ENCODE measurements at regions not wholly inside any gene's neighbourhood (a gene's known extent, or its start where the extent isn't known, plus 50 kb on each side); places are given as distances from the start of the nearest gene placed in this dataset.

- no peaks in the 10 kb centered on the region for H3K27me3 ChIP-seq (ENCODE audit: control insufficient read depth in 2 of 2, insufficient read depth in 1 of 2, low read length in 1 of 2)
- no peak overlapping the region for H3K4me3 ChIP-seq (ENCODE audit: low read length in 2 of 2)
- 86% methylated on average over 4 of the region's 4 CpGs for WGBS
- H3K4me1 ChIP-seq (ENCODE audit: control insufficient read depth in 2 of 2, insufficient read depth in 2 of 2, low read length in 2 of 2), result no peaks in the 10 kb centered on the region
- no peak overlapping the region for H3K27ac ChIP-seq (ENCODE audit: low read depth in 1 of 2, low read length in 1 of 2)
- H3K36me3 ChIP-seq (ENCODE audit: control insufficient read depth in 2 of 2, insufficient read depth in 2 of 2, low read length in 1 of 2), result no peaks in the 10 kb centered on the region
- no peak for DNase-seq (ENCODE audit: low read depth in 6 of 9, low spot score in 9 of 9)
- H3K9me3 ChIP-seq (ENCODE audit: control insufficient read depth in 2 of 2, insufficient read depth in 1 of 2, low read length in 1 of 2), result no peaks in the 10 kb centered on the region
These were observed 316.0 kb upstream of the CBLB start for GRCh38 chr3:106184540-106185457.

- H3K4me3 ChIP-seq (ENCODE audit: low read length in 2 of 2), result no peak overlapping the region
- 95% methylated on average over 2 of the region's 2 CpGs for WGBS
These were observed 317.1 kb upstream of the CBLB start for GRCh38 chr3:106185949-106186348.

DNA sequence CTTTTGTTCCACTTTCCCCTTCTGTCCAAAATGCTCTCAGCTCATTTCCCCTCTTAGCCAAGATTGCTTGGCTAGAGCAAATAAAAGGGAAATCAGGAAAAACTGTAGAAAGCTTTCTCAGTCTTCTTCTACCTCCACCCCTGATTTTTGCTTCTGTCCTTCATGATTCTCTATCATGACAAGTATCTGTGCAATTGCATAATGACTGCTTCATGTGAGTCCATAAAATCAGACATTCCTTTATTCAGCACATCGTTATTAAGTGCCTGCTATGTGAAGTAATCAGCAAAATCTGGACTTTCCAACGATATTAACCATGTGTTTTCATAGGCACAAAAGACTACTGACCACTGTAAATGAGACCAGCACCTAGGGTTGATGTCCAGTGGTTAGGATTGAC, 321.5 kb upstream of the CBLB start:
- Histone ChIP-seq H3K27me3 (ENCODE audit: control insufficient read depth in 2 of 2, insufficient read depth in 1 of 2, low read length in 1 of 2) (no peaks in the 10 kb centered on the region), H3K4me3 (ENCODE audit: low read length in 2 of 2) (no peak overlapping the region), H3K9me3 (ENCODE audit: control insufficient read depth in 2 of 2, insufficient read depth in 1 of 2, low read length in 1 of 2) (no peaks in the 10 kb centered on the region), H3K36me3 (ENCODE audit: control insufficient read depth in 2 of 2, insufficient read depth in 2 of 2, low read length in 1 of 2) (no peaks in the 10 kb centered on the region), H3K27ac (ENCODE audit: low read depth in 1 of 2, low read length in 1 of 2) (no peak overlapping the region), H3K4me1 (ENCODE audit: control insufficient read depth in 2 of 2, insufficient read depth in 2 of 2, low read length in 2 of 2) (no peaks in the 10 kb centered on the region)
- WGBS, result 95% methylated on average over 2 of the region's 2 CpGs
- no peak for DNase-seq (ENCODE audit: low read depth in 6 of 9, low spot score in 9 of 9)

More at GRCh38 chr3:106185949-106186348, 317.1 kb upstream of the CBLB start:
- no peak for DNase-seq (ENCODE audit: low read depth in 6 of 9, low spot score in 9 of 9)
- Histone ChIP-seq H3K36me3 (ENCODE audit: control insufficient read depth in 2 of 2, insufficient read depth in 2 of 2, low read length in 1 of 2) (no peaks in the 10 kb centered on the region), H3K9me3 (ENCODE audit: control insufficient read depth in 2 of 2, insufficient read depth in 1 of 2, low read length in 1 of 2) (no peaks in the 10 kb centered on the region), H3K27ac (ENCODE audit: low read depth in 1 of 2, low read length in 1 of 2) (no peak overlapping the region), H3K4me1 (ENCODE audit: control insufficient read depth in 2 of 2, insufficient read depth in 2 of 2, low read length in 2 of 2) (no peaks in the 10 kb centered on the region), H3K27me3 (ENCODE audit: control insufficient read depth in 2 of 2, insufficient read depth in 1 of 2, low read length in 1 of 2) (no peaks in the 10 kb centered on the region)

DNA sequence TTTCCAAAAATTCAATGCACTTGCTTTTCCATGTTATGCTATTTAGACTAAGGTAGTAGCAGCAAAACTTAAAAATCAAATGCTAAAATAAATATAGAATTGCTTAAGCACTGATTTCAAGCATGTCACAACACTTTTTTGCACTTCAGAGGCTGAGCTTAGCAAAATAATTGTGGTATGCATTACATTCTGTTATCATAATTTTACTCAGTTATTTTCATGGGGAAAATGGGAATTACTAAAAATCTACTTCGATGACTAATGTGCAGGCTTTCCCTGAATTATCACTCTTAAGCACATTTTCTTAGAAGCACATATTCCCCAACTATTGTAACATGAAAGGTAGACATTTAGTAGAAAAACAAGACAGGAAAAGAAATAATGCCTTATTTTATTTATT, 322.4 kb upstream of the CBLB start:
- no peak overlapping the region for H3K4me3 ChIP-seq (ENCODE audit: low read length in 2 of 2)
- no peak for DNase-seq (ENCODE audit: low read depth in 6 of 9, low spot score in 9 of 9)
- H3K36me3 ChIP-seq (ENCODE audit: control insufficient read depth in 2 of 2, insufficient read depth in 2 of 2, low read length in 1 of 2), result no peaks in the 10 kb centered on the region
- H3K9me3 ChIP-seq (ENCODE audit: control insufficient read depth in 2 of 2, insufficient read depth in 1 of 2, low read length in 1 of 2), result no peaks in the 10 kb centered on the region
- 96% methylated on average over 1 of the region's 1 CpG for WGBS
- H3K27ac ChIP-seq (ENCODE audit: low read depth in 1 of 2, low read length in 1 of 2), result no peak overlapping the region
- H3K4me1 ChIP-seq (ENCODE audit: control insufficient read depth in 2 of 2, insufficient read depth in 2 of 2, low read length in 2 of 2), result no peaks in the 10 kb centered on the region
- H3K27me3 ChIP-seq (ENCODE audit: control insufficient read depth in 2 of 2, insufficient read depth in 1 of 2, low read length in 1 of 2), result no peaks in the 10 kb centered on the region

- Histone ChIP-seq H3K9me3 (ENCODE audit: control insufficient read depth in 2 of 2, insufficient read depth in 1 of 2, low read length in 1 of 2) (no peaks in the 10 kb centered on the region), H3K4me3 (ENCODE audit: low read length in 2 of 2) (no peak overlapping the region), H3K4me1 (ENCODE audit: control insufficient read depth in 2 of 2, insufficient read depth in 2 of 2, low read length in 2 of 2) (no peaks in the 10 kb centered on the region), H3K27ac (ENCODE audit: low read depth in 1 of 2, low read length in 1 of 2) (no peak overlapping the region), H3K36me3 (ENCODE audit: control insufficient read depth in 2 of 2, insufficient read depth in 2 of 2, low read length in 1 of 2) (no peaks in the 10 kb centered on the region), H3K27me3 (ENCODE audit: control insufficient read depth in 2 of 2, insufficient read depth in 1 of 2, low read length in 1 of 2) (no peaks in the 10 kb centered on the region)
- WGBS, result 92% methylated on average over 3 of the region's 3 CpGs
- DNase-seq (ENCODE audit: low read depth in 6 of 9, low spot score in 9 of 9), result no peak
These were observed 323.1 kb upstream of the CBLB start for GRCh38 chr3:106191913-106192312.

DNA sequence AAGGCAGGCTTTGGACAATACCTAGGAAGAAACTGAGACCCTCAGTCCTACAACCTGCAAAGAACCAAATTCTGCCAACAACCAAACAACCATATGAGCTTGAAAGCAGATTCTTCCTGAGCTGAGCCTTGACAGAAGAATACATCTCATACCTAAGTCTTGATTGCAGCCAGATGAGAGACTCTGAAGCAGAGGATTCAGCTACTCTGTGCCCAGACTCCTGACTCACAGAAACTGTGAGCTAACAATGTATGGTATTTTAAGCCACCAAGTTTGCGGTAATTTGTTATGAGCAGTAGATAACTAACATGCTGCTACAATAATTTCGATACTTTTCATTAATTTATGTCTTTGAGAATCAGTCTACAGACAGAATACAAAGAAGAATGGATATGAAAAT, 325.1 kb upstream of the CBLB start:
- Histone ChIP-seq H3K36me3 (ENCODE audit: control insufficient read depth in 2 of 2, insufficient read depth in 2 of 2, low read length in 1 of 2) (no peaks in the 10 kb centered on the region), H3K9me3 (ENCODE audit: control insufficient read depth in 2 of 2, insufficient read depth in 1 of 2, low read length in 1 of 2) (no peaks in the 10 kb centered on the region), H3K27me3 (ENCODE audit: control insufficient read depth in 2 of 2, insufficient read depth in 1 of 2, low read length in 1 of 2) (no peaks in the 10 kb centered on the region), H3K27ac (ENCODE audit: low read depth in 1 of 2, low read length in 1 of 2) (no peak overlapping the region), H3K4me3 (ENCODE audit: low read length in 2 of 2) (no peak overlapping the region), H3K4me1 (ENCODE audit: control insufficient read depth in 2 of 2, insufficient read depth in 2 of 2, low read length in 2 of 2) (no peaks in the 10 kb centered on the region)
- no peak for DNase-seq (ENCODE audit: low read depth in 6 of 9, low spot score in 9 of 9)
- 97% methylated on average over 2 of the region's 2 CpGs for WGBS

GRCh38 chr3:106194726-106195125, 325.9 kb upstream of the CBLB start:
- Histone ChIP-seq H3K9me3 (ENCODE audit: control insufficient read depth in 2 of 2, insufficient read depth in 1 of 2, low read length in 1 of 2) (no peaks in the 10 kb centered on the region), H3K27me3 (ENCODE audit: control insufficient read depth in 2 of 2, insufficient read depth in 1 of 2, low read length in 1 of 2) (no peaks in the 10 kb centered on the region), H3K4me1 (ENCODE audit: control insufficient read depth in 2 of 2, insufficient read depth in 2 of 2, low read length in 2 of 2) (no peaks in the 10 kb centered on the region), H3K27ac (ENCODE audit: low read depth in 1 of 2, low read length in 1 of 2) (no peak overlapping the region), H3K36me3 (ENCODE audit: control insufficient read depth in 2 of 2, insufficient read depth in 2 of 2, low read length in 1 of 2) (no peaks in the 10 kb centered on the region), H3K4me3 (ENCODE audit: low read length in 2 of 2) (no peak overlapping the region)
- WGBS, result 99% methylated on average over 1 of the region's 1 CpG
- no peak for DNase-seq (ENCODE audit: low read depth in 6 of 9, low spot score in 9 of 9)

GRCh38 chr3:106197532-106198194, 328.9 kb upstream of the CBLB start:
- Histone ChIP-seq H3K27ac (ENCODE audit: low read depth in 1 of 2, low read length in 1 of 2) (no peak overlapping the region), H3K4me1 (ENCODE audit: control insufficient read depth in 2 of 2, insufficient read depth in 2 of 2, low read length in 2 of 2) (no peaks in the 10 kb centered on the region), H3K4me3 (ENCODE audit: low read length in 2 of 2) (no peak overlapping the region), H3K27me3 (ENCODE audit: control insufficient read depth in 2 of 2, insufficient read depth in 1 of 2, low read length in 1 of 2) (no peaks in the 10 kb centered on the region), H3K36me3 (ENCODE audit: control insufficient read depth in 2 of 2, insufficient read depth in 2 of 2, low read length in 1 of 2) (no peaks in the 10 kb centered on the region), H3K9me3 (ENCODE audit: control insufficient read depth in 2 of 2, insufficient read depth in 1 of 2, low read length in 1 of 2) (no peaks in the 10 kb centered on the region)
- 41% methylated on average over 4 of the region's 4 CpGs for WGBS
- no peak for DNase-seq (ENCODE audit: low read depth in 6 of 9, low spot score in 9 of 9)

DNA sequence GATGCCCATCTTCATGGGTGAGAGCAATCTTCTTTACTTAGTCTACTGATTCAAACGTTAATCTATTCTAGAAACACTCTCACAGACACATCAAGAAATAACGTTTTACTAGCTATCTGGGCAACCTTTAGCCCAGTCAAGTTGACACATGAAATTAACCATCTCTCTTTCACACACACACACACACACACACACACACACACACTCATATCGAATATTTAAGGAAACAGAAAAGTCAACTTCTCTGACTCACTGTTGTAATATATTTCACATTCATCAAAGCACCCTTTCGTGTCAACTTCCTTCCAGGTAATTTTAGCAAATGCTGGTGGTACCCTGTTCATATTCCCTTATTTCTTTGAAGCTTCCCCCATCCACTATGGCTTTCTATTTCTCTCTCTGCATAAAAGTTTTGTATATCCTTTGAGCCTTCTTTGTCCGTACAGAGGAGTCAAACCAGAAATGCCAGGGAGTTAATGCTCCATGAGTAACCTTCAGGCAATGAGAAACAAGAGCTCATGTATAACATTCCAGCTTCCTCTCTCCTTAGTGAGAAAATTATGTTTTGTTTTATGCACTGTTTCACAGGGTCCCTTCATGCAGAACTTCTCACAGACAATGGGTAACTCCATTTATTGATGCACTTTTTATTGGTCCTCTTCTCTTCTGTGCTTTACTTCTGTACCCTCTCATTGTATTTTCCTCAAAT, 335.5 kb upstream of the CBLB start:
- no peaks in the 10 kb centered on the region for H3K36me3 ChIP-seq (ENCODE audit: control insufficient read depth in 2 of 2, insufficient read depth in 2 of 2, low read length in 1 of 2)
- H3K4me3 ChIP-seq (ENCODE audit: low read length in 2 of 2), result no peak overlapping the region
- H3K27ac ChIP-seq (ENCODE audit: low read depth in 1 of 2, low read length in 1 of 2), result no peak overlapping the region
- WGBS, result 94% methylated on average over 5 of the region's 5 CpGs
- H3K27me3 ChIP-seq (ENCODE audit: control insufficient read depth in 2 of 2, insufficient read depth in 1 of 2, low read length in 1 of 2), result no peaks in the 10 kb centered on the region
- H3K4me1 ChIP-seq (ENCODE audit: control insufficient read depth in 2 of 2, insufficient read depth in 2 of 2, low read length in 2 of 2), result peaks cover 0 to 6% of the 10 kb centered on the region in 2 donors
- DNase-seq (ENCODE audit: low read depth in 6 of 9, low spot score in 9 of 9), result no peak
- no peaks in the 10 kb centered on the region for H3K9me3 ChIP-seq (ENCODE audit: control insufficient read depth in 2 of 2, insufficient read depth in 1 of 2, low read length in 1 of 2)
